GM23248 (cell line): ENCODE measurements at regions not wholly inside any gene's neighbourhood (a gene's known extent, or its start where the extent isn't known, plus 50 kb on each side); places are given as distances from the start of the nearest gene placed in this dataset.

ENCODE experiments used
- DNase-seq: peaks from one replicate; pipeline ENCODE4 v3.0.0-alpha.2; 2015
- H2AFZ ChIP-seq: fragments of 200-600 bp; sonication (generic); 2 replicates; pipeline ENCODE4 v1.6.1; 2016; ENCODE audit warnings: antibody characterized with exemption
- H3F3A ChIP-seq: fragments of 200-600 bp; sonication (generic); 2 replicates; pipeline ENCODE4 v1.6.1; 2016; ENCODE audit warnings: mild to moderate bottlenecking, antibody characterized with exemption, mixed run types; ENCODE audit not compliant: insufficient read depth
- H3K27ac ChIP-seq: fragments of 200-600 bp; sonication (generic); 2 replicates; pipeline ENCODE4 v1.5.1; 2016; ENCODE audit warnings: mild to moderate bottlenecking
- H3K27me3 ChIP-seq: fragments of 200-600 bp; sonication (generic); replicated peaks from 2 replicates; pipeline ENCODE4 v1.6.1; 2016; ENCODE audit warnings: mild to moderate bottlenecking; ENCODE audit not compliant: insufficient read depth
- H3K36me3 ChIP-seq: fragments of 200-600 bp; sonication (generic); 2 replicates; pipeline ENCODE4 v1.6.1; 2016; ENCODE audit warnings: low read depth, mild to moderate bottlenecking
- H3K4me1 ChIP-seq: fragments of 200-600 bp; sonication (generic); 2 replicates; pipeline ENCODE4 v1.6.1; 2016; ENCODE audit warnings: mild to moderate bottlenecking; ENCODE audit not compliant: insufficient read depth
- H3K4me2 ChIP-seq: fragments of 200-600 bp; sonication (generic); one replicate; pipeline ENCODE4 v1.6.1; 2016; ENCODE audit warnings: mild to moderate bottlenecking; ENCODE audit not compliant: unreplicated experiment
- H3K4me3 ChIP-seq: fragments of 200-600 bp; sonication (generic); 2 replicates; pipeline ENCODE4 v1.5.1; 2016; ENCODE audit warnings: mild to moderate bottlenecking
- H3K79me2 ChIP-seq: fragments of 200-600 bp; sonication (generic); 2 replicates; pipeline ENCODE4 v1.6.1; 2016; ENCODE audit warnings: mild to moderate bottlenecking; ENCODE audit not compliant: insufficient read depth
- H3K9ac ChIP-seq: fragments of 200-600 bp; sonication (generic); 2 replicates; pipeline ENCODE4 v1.6.1; 2016; ENCODE audit warnings: mild to moderate bottlenecking
- H3K9me2 ChIP-seq: fragments of 200-600 bp; sonication (generic); 2 replicates; pipeline ENCODE4 v1.6.1; 2016; ENCODE audit warnings: mixed run types, mild to moderate bottlenecking, moderate library complexity; ENCODE audit not compliant: insufficient read depth
- H3K9me3 ChIP-seq: fragments of 200-600 bp; sonication (generic); one replicate; pipeline ENCODE4 v1.6.1; 2017; ENCODE audit warnings: low read depth
- H4K20me1 ChIP-seq: fragments of 200-600 bp; sonication (generic); 2 replicates; pipeline ENCODE4 v1.6.0; 2016; ENCODE audit not compliant: insufficient read depth
- EZH2 ChIP-seq: fragments of 200-600 bp; sonication (generic); IDR thresholded peaks from 2 replicates; pipeline ENCODE4 v1.6.1; 2018; ENCODE audit warnings: antibody characterized with exemption, mild to moderate bottlenecking; ENCODE audit not compliant: insufficient read depth, poor library complexity, severe bottlenecking
- EZH2phosphoT487 ChIP-seq: fragments of 200-600 bp; sonication (generic); IDR thresholded peaks from 2 replicates; pipeline ENCODE4 v1.6.1; 2018; ENCODE audit warnings: antibody characterized with exemption, moderate library complexity, mild to moderate bottlenecking, low read depth; ENCODE audit not compliant: insufficient read depth
- WGBS, 2 experiments: methylation state at CpG; one replicate each; pipeline ENCODE4 v1.1.6; 2015 to 2017; ENCODE audit warnings: low lambda C conversion rate in 2 of 2, low coverage in 1 of 2; ENCODE audit errors: missing lambda C conversion rate in 2 of 2; 5-methylcytosine and 5-hydroxymethylcytosine counted together
- in situ Hi-C: fragments of 300-500 bp; cut with MboI; formaldehyde crosslinking; loops from 2 replicates; pipeline ENCODE4 v1.15.0; 2020

GRCh38 chr3:72238801-72239200, 453.9 kb upstream of the PROK2 start:
- Histone ChIP-seq H3K36me3 (no peaks in the 10 kb centered on the region), H3K27ac (no peak overlapping the region), H3K9me3 (no peaks in the 10 kb centered on the region), H3K9me2 (no peaks in the 10 kb centered on the region), H3K9ac (no peak overlapping the region), H4K20me1 (no peaks in the 10 kb centered on the region), H3K4me1 (peaks cover 35% of the 10 kb centered on the region), H3K79me2 (no peaks in the 10 kb centered on the region), H3F3A (peaks cover 29% of the 10 kb centered on the region), H2AFZ (0 out of 2 replicates have a peak overlapping the region, but pooled peaks have one; percentile 4), H3K4me2 (peak overlapping the region; percentile 55), H3K4me3 (no peak overlapping the region), H3K27me3 (no peaks in the 10 kb centered on the region)
- no peak for DNase-seq
- in situ Hi-C loops = no loop called here
- 4 to 13% methylated on average over 3 of the region's 3 CpGs for WGBS, 2 experiments
- no peak for TF ChIP-seq EZH2
- TF ChIP-seq EZH2phosphoT487 = no peak

- Histone ChIP-seq H3K4me1 (peaks cover 38% of the 10 kb centered on the region), H3K36me3 (no peaks in the 10 kb centered on the region), H3K27ac (peak overlapping the region; percentile 46), H3K4me3 (peak overlapping the region; percentile 18; the same call in 1 of the 2 replicates), H3K79me2 (no peaks in the 10 kb centered on the region), H3K27me3 (no peaks in the 10 kb centered on the region), H2AFZ (0 out of 2 replicates have a peak overlapping the region, but pooled peaks have one; percentile 4), H3K9ac (no peak overlapping the region), H3K9me2 (no peaks in the 10 kb centered on the region), H3K9me3 (no peaks in the 10 kb centered on the region), H3F3A (peaks cover 33% of the 10 kb centered on the region), H3K4me2 (peak overlapping the region; percentile 55), H4K20me1 (no peaks in the 10 kb centered on the region)
- DNase-seq = peak; percentile 48
- TF ChIP-seq EZH2phosphoT487 = no peak
- 6 to 13% methylated on average over 7 of the region's 7 CpGs for WGBS, 2 experiments
- in situ Hi-C loops = no loop called here
Observed at GRCh38 chr3:72238010-72238691, 453.2 kb upstream of the PROK2 start.

DNA sequence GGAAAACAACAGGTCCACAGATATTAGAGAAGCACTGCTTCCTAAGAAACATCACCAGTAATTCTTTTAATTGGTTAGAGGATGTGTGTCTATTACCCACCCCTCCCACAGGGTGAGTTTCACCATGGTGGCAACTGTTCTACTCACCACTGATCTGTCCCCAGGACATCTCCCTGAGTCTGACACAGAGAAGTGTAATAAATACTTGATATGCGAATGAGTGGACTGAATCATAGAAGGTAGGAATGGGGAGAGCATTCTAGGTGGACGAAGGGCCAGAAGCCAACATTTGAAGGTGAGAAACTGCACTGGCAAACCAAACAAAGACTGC, 452.7 kb upstream of the PROK2 start:
- 0 out of 2 replicates have a peak overlapping the region, but pooled peaks have one; percentile 4 for H2AFZ ChIP-seq
- 0 out of 2 replicates have a peak overlapping the region, but pooled peaks have one; percentile 18 for H3K4me3 ChIP-seq
- no peaks in the 10 kb centered on the region for H3K9me2 ChIP-seq
- DNase-seq = no peak
- no peaks in the 10 kb centered on the region for H3K79me2 ChIP-seq
- H3F3A ChIP-seq = peaks cover 33% of the 10 kb centered on the region
- H3K4me2 ChIP-seq = peak overlapping the region; percentile 55
- no peak overlapping the region for H3K9ac ChIP-seq
- H4K20me1 ChIP-seq = no peaks in the 10 kb centered on the region
- peak overlapping the region; percentile 46; the same call in 1 of the 2 replicates for H3K27ac ChIP-seq
- H3K36me3 ChIP-seq = no peaks in the 10 kb centered on the region
- TF ChIP-seq EZH2 (no peak), EZH2phosphoT487 (no peak)
- in situ Hi-C loops = no loop called here
- H3K4me1 ChIP-seq = peaks cover 38% of the 10 kb centered on the region
- H3K27me3 ChIP-seq = no peaks in the 10 kb centered on the region
- 50 to 59% methylated on average over 2 of the region's 2 CpGs for WGBS, 2 experiments
- no peaks in the 10 kb centered on the region for H3K9me3 ChIP-seq

DNA sequence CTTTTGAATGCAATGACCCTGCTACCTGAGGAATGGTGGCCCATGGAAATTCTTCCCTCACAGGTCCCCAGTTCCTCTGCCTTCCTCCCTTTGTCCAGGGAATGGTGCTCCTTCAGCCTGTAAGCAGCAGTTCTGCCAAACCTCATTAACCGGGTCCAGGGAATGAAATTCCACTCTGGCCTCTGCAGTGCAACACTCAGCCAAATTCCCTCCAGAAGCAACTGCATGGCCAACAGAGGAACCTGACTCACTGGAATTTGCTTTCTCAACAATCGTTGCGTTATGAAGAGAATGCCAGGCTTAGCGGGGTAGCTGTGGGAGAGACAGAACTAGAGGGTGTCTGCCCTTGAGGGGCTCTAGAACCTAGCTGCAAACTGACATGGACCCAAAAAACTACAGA, 449.4 kb upstream of the PROK2 start:
- in situ Hi-C loops = no loop called here
- no peaks in the 10 kb centered on the region for H3K9me2 ChIP-seq
- TF ChIP-seq EZH2 (no peak), EZH2phosphoT487 (no peak)
- 0 to 2% methylated on average over 4 of the region's 4 CpGs for WGBS, 2 experiments
- H3F3A ChIP-seq = peaks cover 33% of the 10 kb centered on the region
- H3K9me3 ChIP-seq = no peaks in the 10 kb centered on the region
- H3K9ac ChIP-seq = no peak overlapping the region
- no peaks in the 10 kb centered on the region for H3K79me2 ChIP-seq
- H3K27me3 ChIP-seq = no peaks in the 10 kb centered on the region
- peak overlapping the region; percentile 8; the same call in 1 of the 2 replicates for H3K4me3 ChIP-seq
- peaks cover 38% of the 10 kb centered on the region for H3K4me1 ChIP-seq
- no peak overlapping the region for H2AFZ ChIP-seq
- peak overlapping the region; percentile 74 for H3K4me2 ChIP-seq
- H3K27ac ChIP-seq = peak overlapping the region; percentile 60
- no peaks in the 10 kb centered on the region for H4K20me1 ChIP-seq
- DNase-seq = peak; percentile 93
- no peaks in the 10 kb centered on the region for H3K36me3 ChIP-seq
